Neuronal stem cell (in vitro differentiated cells): ENCODE measurements at regions not wholly inside any gene's neighbourhood (a gene's known extent, or its start where the extent isn't known, plus 50 kb on each side); places are given as distances from the start of the nearest gene placed in this dataset.

Experiments
- DNase-seq: peaks from one replicate; pipeline ENCODE4 v3.0.0-alpha.2; 2013; ENCODE audit warnings: low spot score
- H2AFZ ChIP-seq: one replicate; pipeline ENCODE4 v1.6.1; 2013; ENCODE audit warnings: mild to moderate bottlenecking, low read length, inconsistent platforms
- H2AK5ac ChIP-seq: 2 replicates; pipeline ENCODE4 v1.6.1; 2013; ENCODE audit warnings: low read depth, mild to moderate bottlenecking, inconsistent platforms, low read length, moderate library complexity, mixed read lengths
- H2BK120ac ChIP-seq: 2 replicates; pipeline ENCODE4 v1.6.1; 2013; ENCODE audit warnings: low read depth, mild to moderate bottlenecking, inconsistent platforms, low read length, moderate library complexity, mixed read lengths
- H2BK12ac ChIP-seq: one replicate; pipeline ENCODE4 v1.6.1; 2013; ENCODE audit warnings: low read length, inconsistent platforms
- H2BK15ac ChIP-seq: 2 replicates; pipeline ENCODE4 v1.6.1; 2013; ENCODE audit warnings: mild to moderate bottlenecking, low read length, inconsistent platforms, mixed read lengths
- H2BK5ac ChIP-seq: one replicate; pipeline ENCODE4 v1.6.1; 2013; ENCODE audit warnings: inconsistent platforms, mild to moderate bottlenecking, low read length, moderate library complexity
- H3K14ac ChIP-seq: one replicate; pipeline ENCODE4 v1.6.1; 2013; ENCODE audit warnings: low read length, inconsistent platforms
- H3K18ac ChIP-seq: 2 replicates; pipeline ENCODE4 v1.6.1; 2013; ENCODE audit warnings: low read length, inconsistent platforms
- H3K23ac ChIP-seq: 2 replicates; pipeline ENCODE4 v1.6.1; 2013; ENCODE audit warnings: low read depth, mild to moderate bottlenecking, mixed read lengths, low read length, inconsistent platforms; ENCODE audit not compliant: poor library complexity
- H3K27ac ChIP-seq: replicated peaks from 3 replicates; pipeline ENCODE4 v1.5.1; 2013; ENCODE audit warnings: low read length, inconsistent platforms
- H3K27me3 ChIP-seq, 3 experiments: 2 replicates each; pipeline ENCODE4 v1.6.1; 2013; ENCODE audit warnings: low read length in 3 of 3, mild to moderate bottlenecking in 2 of 3, inconsistent platforms in 1 of 3, low read depth in 1 of 3, mixed read lengths in 1 of 3, moderate library complexity in 1 of 3; ENCODE audit not compliant: control insufficient read depth in 3 of 3, insufficient read depth in 3 of 3
- H3K36me3 ChIP-seq, 2 donors: replicated peaks in 1 of 2; 2 replicates each; pipeline ENCODE4 v1.6.1; 2013; ENCODE audit warnings: low read length in 2 of 2; ENCODE audit not compliant: control insufficient read depth in 2 of 2, insufficient read depth in 2 of 2
- H3K4ac ChIP-seq: 2 replicates; pipeline ENCODE4 v1.6.1; 2013; ENCODE audit warnings: inconsistent platforms, mild to moderate bottlenecking, low read length, moderate library complexity
- H3K4me1 ChIP-seq, 2 donors: 1 replicate in 1 of 2; 2 replicates in 1 of 2; pipeline ENCODE4 v1.6.1; 2013; ENCODE audit warnings: low read length in 2 of 2, low read depth in 1 of 2; ENCODE audit not compliant: control insufficient read depth in 2 of 2, insufficient read depth in 1 of 2
- H3K4me2 ChIP-seq: one replicate; pipeline ENCODE4 v1.6.1; 2013; ENCODE audit warnings: mild to moderate bottlenecking, low read length, inconsistent platforms; ENCODE audit not compliant: insufficient read depth, poor library complexity, severe bottlenecking
- H3K4me3 ChIP-seq, 2 donors: 2 replicates each; pipeline ENCODE4 v1.5.1; 2013; ENCODE audit warnings: low read length in 2 of 2, mild to moderate bottlenecking in 2 of 2, inconsistent platforms in 1 of 2, moderate library complexity in 1 of 2
- H3K79me1 ChIP-seq: one replicate; pipeline ENCODE4 v1.6.1; 2013; ENCODE audit warnings: low read depth, mild to moderate bottlenecking, inconsistent platforms, low read length, moderate library complexity
- H3K9ac ChIP-seq: one replicate; pipeline ENCODE4 v1.6.1; 2013; ENCODE audit warnings: mild to moderate bottlenecking, low read depth, low read length, inconsistent platforms; ENCODE audit not compliant: poor library complexity
- H3K9me3 ChIP-seq, 2 donors: replicated peaks in 1 of 2; 2 replicates each; pipeline versions ENCODE3 to v1.6.1; 2013; ENCODE audit warnings: low read length in 2 of 2, mild to moderate bottlenecking in 2 of 2, inconsistent platforms in 1 of 2, low read depth in 1 of 2, mixed read lengths in 1 of 2, moderate library complexity in 1 of 2; ENCODE audit not compliant: control insufficient read depth in 2 of 2, insufficient read depth in 1 of 2
- H4K8ac ChIP-seq: one replicate; pipeline ENCODE4 v1.6.1; 2013; ENCODE audit warnings: low read depth, mild to moderate bottlenecking, inconsistent platforms, low read length, moderate library complexity
- H4K91ac ChIP-seq: one replicate; pipeline ENCODE4 v1.6.1; 2013; ENCODE audit warnings: low read length, low read depth, mild to moderate bottlenecking, inconsistent platforms; ENCODE audit not compliant: poor library complexity
- WGBS, 2 donors: extraction: QIAGEN DNeasy Blood & Tissue Kit; methylation state at CpG; one replicate each; pipeline ENCODE4 v1.1.7; 2013; ENCODE audit warnings: missing lambda C conversion rate in 2 of 2, mixed read lengths in 1 of 2; ENCODE audit not compliant: insufficient read length in 2 of 2, insufficient replicate concordance in 1 of 2; ENCODE audit errors: extremely low coverage in 2 of 2; 5-methylcytosine and 5-hydroxymethylcytosine counted together

GRCh38 chr17:73729101-73729500 is 84.9 kb upstream of the SDK2 start:
- no CpG with 5 or more reads among the region's 6 CpGs for WGBS, 2 donors
- H3K27me3 ChIP-seq = peaks cover 0 to 30% (median 0%) of the 10 kb centered on the region in 3 experiments
- no peak overlapping the region for H3K23ac ChIP-seq
- H3K9ac ChIP-seq = no peak overlapping the region
- no peaks in the 10 kb centered on the region for H3K36me3 ChIP-seq
- no peak overlapping the region for H4K91ac ChIP-seq
- H2BK5ac ChIP-seq = no peak overlapping the region
- H3K4me2 ChIP-seq = no peak overlapping the region
- H3K4ac ChIP-seq = no peak overlapping the region
- no peak overlapping the region for H2AK5ac ChIP-seq
- no peak overlapping the region for H2BK120ac ChIP-seq
- H2BK12ac ChIP-seq = no peak overlapping the region
- H3K4me3 ChIP-seq = no peak overlapping the region
- H3K4me1 ChIP-seq = no peaks in the 10 kb centered on the region
- no peaks in the 10 kb centered on the region for H3K79me1 ChIP-seq
- DNase-seq = no peak
- no peak overlapping the region for H3K18ac ChIP-seq
- H3K27ac ChIP-seq = no peak overlapping the region
- no peak overlapping the region for H2AFZ ChIP-seq
- H4K8ac ChIP-seq = no peak overlapping the region
- no peak overlapping the region for H3K14ac ChIP-seq
- no peak overlapping the region for H2BK15ac ChIP-seq
- peaks cover 0 to 5% of the 10 kb centered on the region in 2 donors for H3K9me3 ChIP-seq

GRCh38 chr17:73731733-73732132 is 87.5 kb upstream of the SDK2 start:
- no peak overlapping the region for H2AK5ac ChIP-seq
- no peak overlapping the region for H3K18ac ChIP-seq
- no peak overlapping the region for H3K23ac ChIP-seq
- no peaks in the 10 kb centered on the region for H3K79me1 ChIP-seq
- H3K9me3 ChIP-seq = peaks cover 0 to 5% of the 10 kb centered on the region in 2 donors
- H4K8ac ChIP-seq = no peak overlapping the region
- no peak for DNase-seq
- H3K4ac ChIP-seq = no peak overlapping the region
- H4K91ac ChIP-seq = no peak overlapping the region
- peaks cover 0 to 4% of the 10 kb centered on the region in 2 donors for H3K4me1 ChIP-seq
- no peak overlapping the region for H3K27ac ChIP-seq
- no peak overlapping the region for H3K9ac ChIP-seq
- H2BK12ac ChIP-seq = no peak overlapping the region
- WGBS, 2 donors = no CpG with 5 or more reads among the region's 10 CpGs
- no peak overlapping the region for H2BK5ac ChIP-seq
- H3K27me3 ChIP-seq = peaks cover 0 to 13% (median 0%) of the 10 kb centered on the region in 3 experiments
- no peak overlapping the region for H3K4me3 ChIP-seq
- H2AFZ ChIP-seq = no peak overlapping the region
- H3K14ac ChIP-seq = no peak overlapping the region
- H2BK120ac ChIP-seq = no peak overlapping the region
- no peak overlapping the region for H3K4me2 ChIP-seq
- H2BK15ac ChIP-seq = no peak overlapping the region
- no peaks in the 10 kb centered on the region for H3K36me3 ChIP-seq

- Histone ChIP-seq H2BK12ac (no peak overlapping the region), H3K27me3 (peaks cover 0 to 26% (median 0%) of the 10 kb centered on the region in 3 experiments), H3K4me3 (no peak overlapping the region), H4K8ac (no peak overlapping the region), H3K79me1 (no peaks in the 10 kb centered on the region), H2BK120ac (no peak overlapping the region), H3K4me1 (peaks cover 0 to 4% of the 10 kb centered on the region in 2 donors), H4K91ac (no peak overlapping the region), H2AFZ (no peak overlapping the region), H3K36me3 (no peaks in the 10 kb centered on the region), H2AK5ac (no peak overlapping the region), H2BK5ac (no peak overlapping the region), H3K9me3 (peaks cover 0 to 5% of the 10 kb centered on the region in 2 donors), H3K18ac (no peak overlapping the region), H3K9ac (no peak overlapping the region), H3K14ac (no peak overlapping the region), H3K4ac (no peak overlapping the region), H2BK15ac (no peak overlapping the region), H3K23ac (no peak overlapping the region), H3K4me2 (no peak overlapping the region), H3K27ac (no peak overlapping the region)
- no peak for DNase-seq
- no CpG with 5 or more reads among the region's 1 CpG for WGBS, 2 donors
Measured at GRCh38 chr17:73733517-73733916, 89.3 kb upstream of the SDK2 start.

- Histone ChIP-seq H2AFZ (no peak overlapping the region), H3K9ac (no peak overlapping the region), H3K23ac (no peak overlapping the region), H4K8ac (no peak overlapping the region), H3K79me1 (no peaks in the 10 kb centered on the region), H2BK120ac (no peak overlapping the region), H3K36me3 (no peaks in the 10 kb centered on the region), H2BK12ac (peak overlapping the region; percentile 24), H3K4ac (no peak overlapping the region), H2AK5ac (peak overlapping the region; percentile 30), H3K27ac (no peak overlapping the region), H3K4me2 (no peak overlapping the region), H3K14ac (no peak overlapping the region), H2BK15ac (no peak overlapping the region), H2BK5ac (no peak overlapping the region), H3K18ac (peak overlapping the region; percentile 20), H3K27me3 (peaks cover 0 to 43% (median 0%) of the 10 kb centered on the region in 3 experiments), H3K4me3 (no peak overlapping the region), H4K91ac (no peak overlapping the region), H3K4me1 (peaks cover 0 to 6% of the 10 kb centered on the region in 2 donors), H3K9me3 (peaks cover 0 to 5% of the 10 kb centered on the region in 2 donors)
- no CpG with 5 or more reads among the region's 6 CpGs for WGBS, 2 donors
- DNase-seq = no peak
Measured at GRCh38 chr17:73735245-73735644, 91.0 kb upstream of the SDK2 start.
